Fibroblast of pulmonary artery (primary cell): ENCODE measurements at regions not wholly inside any gene's neighbourhood (a gene's known extent, or its start where the extent isn't known, plus 50 kb on each side); places are given as distances from the start of the nearest gene placed in this dataset.
A peak's percentile ranks its signal among the peaks of the same experiment; 100 is the strongest.

Experiments
- DNase-seq: peaks from one replicate; pipeline ENCODE4 v3.0.0-alpha.2; 2010; ENCODE audit warnings: low read depth
- H3K4me3 ChIP-seq: replicated peaks from 2 replicates; pipeline ENCODE4 v1.5.1; 2011; ENCODE audit warnings: low read depth, mild to moderate bottlenecking, control low read depth, low read length, moderate library complexity
- TF ChIP-seq, protein P1 (sequence below): IDR thresholded peaks from 2 replicates; pipeline ENCODE4 v1.5.1; 2011; ENCODE audit warnings: mild to moderate bottlenecking, control low read depth, low read length, inconsistent platforms; ENCODE audit errors: missing control alignments

- no peak overlapping the region for H3K4me3 ChIP-seq
- TF ChIP-seq, protein P1, sequence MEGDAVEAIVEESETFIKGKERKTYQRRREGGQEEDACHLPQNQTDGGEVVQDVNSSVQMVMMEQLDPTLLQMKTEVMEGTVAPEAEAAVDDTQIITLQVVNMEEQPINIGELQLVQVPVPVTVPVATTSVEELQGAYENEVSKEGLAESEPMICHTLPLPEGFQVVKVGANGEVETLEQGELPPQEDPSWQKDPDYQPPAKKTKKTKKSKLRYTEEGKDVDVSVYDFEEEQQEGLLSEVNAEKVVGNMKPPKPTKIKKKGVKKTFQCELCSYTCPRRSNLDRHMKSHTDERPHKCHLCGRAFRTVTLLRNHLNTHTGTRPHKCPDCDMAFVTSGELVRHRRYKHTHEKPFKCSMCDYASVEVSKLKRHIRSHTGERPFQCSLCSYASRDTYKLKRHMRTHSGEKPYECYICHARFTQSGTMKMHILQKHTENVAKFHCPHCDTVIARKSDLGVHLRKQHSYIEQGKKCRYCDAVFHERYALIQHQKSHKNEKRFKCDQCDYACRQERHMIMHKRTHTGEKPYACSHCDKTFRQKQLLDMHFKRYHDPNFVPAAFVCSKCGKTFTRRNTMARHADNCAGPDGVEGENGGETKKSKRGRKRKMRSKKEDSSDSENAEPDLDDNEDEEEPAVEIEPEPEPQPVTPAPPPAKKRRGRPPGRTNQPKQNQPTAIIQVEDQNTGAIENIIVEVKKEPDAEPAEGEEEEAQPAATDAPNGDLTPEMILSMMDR: no peak
- DNase-seq: no peak
These were observed 755.4 kb upstream of the MDGA2 start for GRCh38 chr14:48430805-48431204.

GRCh38 chr14:48429512-48429911 is 754.1 kb upstream of the MDGA2 start:
- DNase-seq: no peak
- TF ChIP-seq, protein P1: no peak
- H3K4me3 ChIP-seq: no peak overlapping the region

DNA sequence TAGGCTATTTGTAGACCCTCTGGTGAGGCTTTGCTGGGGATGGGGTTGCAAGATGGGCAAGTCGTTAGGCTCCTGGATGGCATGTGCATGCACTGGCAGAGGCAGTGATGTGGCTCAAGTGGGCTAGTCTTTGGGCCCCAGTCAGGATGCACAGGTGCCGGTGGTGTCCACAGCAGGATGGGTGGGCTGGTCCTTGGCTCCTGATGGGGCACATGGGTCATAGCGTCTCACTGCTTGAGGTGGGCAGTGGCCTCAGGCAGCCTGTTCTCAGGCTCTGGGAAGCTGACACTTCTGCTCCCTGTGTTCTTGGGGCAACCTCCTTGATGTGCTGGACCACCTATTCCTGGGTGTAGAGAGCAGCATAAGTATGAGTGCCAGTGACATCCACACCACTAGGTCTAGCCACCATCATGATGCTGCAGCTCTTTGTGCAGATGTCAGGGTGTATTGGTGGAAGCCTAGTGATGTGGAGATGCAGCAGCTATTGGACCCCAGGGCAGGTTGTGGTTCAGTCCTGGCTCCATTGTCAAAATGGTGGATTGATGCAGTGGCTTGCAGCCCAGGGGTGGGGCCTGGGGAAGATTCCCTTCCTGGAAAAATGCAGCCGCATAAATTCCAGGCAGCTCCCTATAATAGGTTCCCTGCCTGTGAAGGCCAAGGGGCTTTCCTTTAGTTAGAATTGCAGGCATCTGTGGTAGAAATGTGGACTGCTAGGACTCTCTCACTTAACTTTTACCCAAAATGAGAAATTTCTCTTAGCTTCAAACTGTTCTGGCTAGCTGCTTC is 742.5 kb upstream of the MDGA2 start:
- TF ChIP-seq, protein P1: no peak
- DNase-seq: no peak
- H3K4me3 ChIP-seq: no peak overlapping the region

- no peak overlapping the region for H3K4me3 ChIP-seq
- DNase-seq: no peak
- TF ChIP-seq, protein P1: no peak
These were observed 725.9 kb upstream of the MDGA2 start for GRCh38 chr14:48401321-48401720.

DNA sequence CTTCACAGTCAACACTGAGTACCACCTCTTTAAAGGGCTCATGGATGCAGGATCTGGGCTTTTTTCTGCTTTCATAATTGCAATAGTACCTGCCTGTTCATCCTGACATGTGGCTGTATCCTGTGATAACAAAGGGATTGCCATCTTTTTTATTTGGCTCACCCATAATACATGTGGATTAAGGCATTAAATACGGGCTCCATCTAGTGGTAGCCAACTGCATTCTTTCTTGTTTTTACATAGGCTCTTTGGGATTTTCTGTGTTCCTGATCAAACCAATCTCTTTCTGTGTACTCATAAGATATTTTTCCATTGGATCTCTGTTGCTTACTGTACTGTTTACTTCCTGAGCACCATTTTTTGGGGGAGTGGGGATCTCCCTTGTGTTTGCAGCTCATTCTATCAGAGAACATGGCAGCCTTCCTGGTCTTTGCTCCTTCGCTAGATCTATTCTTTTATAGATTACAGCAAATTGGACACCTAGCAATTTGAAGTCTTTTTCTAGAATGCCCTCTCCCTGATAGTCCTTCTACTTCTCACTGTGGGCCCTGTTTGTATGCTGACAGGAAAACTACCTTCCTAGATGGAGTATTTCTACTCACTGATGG is 723.4 kb upstream of the MDGA2 start:
- peak; percentile 46 for DNase-seq
- no peak overlapping the region for H3K4me3 ChIP-seq
- TF ChIP-seq, protein P1: peak; percentile 63

DNA sequence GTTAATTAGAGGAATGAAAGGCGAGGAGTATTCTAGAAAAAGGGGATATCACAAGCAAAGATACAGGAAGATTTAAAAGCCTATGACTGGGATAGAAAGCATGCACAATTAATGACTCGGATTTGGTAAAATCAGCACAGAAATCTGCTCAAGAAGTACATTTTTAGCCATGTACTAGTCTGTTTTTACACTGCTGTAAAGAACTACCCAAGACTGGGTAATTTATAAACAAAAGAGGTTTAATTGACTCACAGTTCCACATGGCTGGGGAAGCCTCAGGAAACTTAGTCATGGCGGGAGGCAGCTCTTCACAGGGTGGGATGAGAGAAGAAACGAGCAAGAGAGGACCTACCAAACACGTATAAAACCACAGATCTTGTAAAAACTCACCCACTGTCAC is 716.3 kb upstream of the MDGA2 start:
- TF ChIP-seq, protein P1: no peak
- no peak for DNase-seq
- H3K4me3 ChIP-seq: no peak overlapping the region

- no peak for DNase-seq
- TF ChIP-seq, protein P1: no peak
- no peak overlapping the region for H3K4me3 ChIP-seq
These were observed 714.9 kb upstream of the MDGA2 start for GRCh38 chr14:48390346-48390745.
